ENCODE measurements at regions not wholly inside any gene's neighbourhood (a gene's known extent, or its start where the extent isn't known, plus 50 kb on each side); places are given as distances from the start of the nearest gene placed in this dataset.

GRCh38 chr6:40727271-40727670 is 140.1 kb upstream of the LRFN2 start:
- TF ChIP-seq, protein P1, sequence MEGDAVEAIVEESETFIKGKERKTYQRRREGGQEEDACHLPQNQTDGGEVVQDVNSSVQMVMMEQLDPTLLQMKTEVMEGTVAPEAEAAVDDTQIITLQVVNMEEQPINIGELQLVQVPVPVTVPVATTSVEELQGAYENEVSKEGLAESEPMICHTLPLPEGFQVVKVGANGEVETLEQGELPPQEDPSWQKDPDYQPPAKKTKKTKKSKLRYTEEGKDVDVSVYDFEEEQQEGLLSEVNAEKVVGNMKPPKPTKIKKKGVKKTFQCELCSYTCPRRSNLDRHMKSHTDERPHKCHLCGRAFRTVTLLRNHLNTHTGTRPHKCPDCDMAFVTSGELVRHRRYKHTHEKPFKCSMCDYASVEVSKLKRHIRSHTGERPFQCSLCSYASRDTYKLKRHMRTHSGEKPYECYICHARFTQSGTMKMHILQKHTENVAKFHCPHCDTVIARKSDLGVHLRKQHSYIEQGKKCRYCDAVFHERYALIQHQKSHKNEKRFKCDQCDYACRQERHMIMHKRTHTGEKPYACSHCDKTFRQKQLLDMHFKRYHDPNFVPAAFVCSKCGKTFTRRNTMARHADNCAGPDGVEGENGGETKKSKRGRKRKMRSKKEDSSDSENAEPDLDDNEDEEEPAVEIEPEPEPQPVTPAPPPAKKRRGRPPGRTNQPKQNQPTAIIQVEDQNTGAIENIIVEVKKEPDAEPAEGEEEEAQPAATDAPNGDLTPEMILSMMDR (IDR thresholded peaks at IDR 0.05; ENCODE audit: insufficient read depth, low read depth, low read length): no peak
- no peak for TF ChIP-seq EZH2 (IDR thresholded peaks at IDR 0.05; ENCODE audit: insufficient read depth, low read length)

All from astrocyte (in vitro differentiated cells and primary cell).